IgD-negative memory B cell (primary cell): ENCODE measurements at regions not wholly inside any gene's neighbourhood (a gene's known extent, or its start where the extent isn't known, plus 50 kb on each side); places are given as distances from the start of the nearest gene placed in this dataset.
"Not testable (repeated sequence)": the region's sequence is repeated elsewhere in the genome, so short reads cannot be mapped to it uniquely, and the experiment has no call there.

ENCODE experiments used
- H3K27ac Mint-ChIP-seq, 3 donors: one replicate each; pipeline ENCODE4 v1.8.0; 2020 to 2022; ENCODE audit warnings: mild to moderate bottlenecking in 3 of 3, mixed read lengths in 3 of 3, moderate library complexity in 1 of 3
- H3K27me3 Mint-ChIP-seq: one replicate; pipeline ENCODE4 v1.8.0; 2021; ENCODE audit warnings: mixed read lengths
- H3K36me3 Mint-ChIP-seq: one replicate; pipeline ENCODE4 v1.8.0; 2020; ENCODE audit warnings: mild to moderate bottlenecking, mixed read lengths
- H3K4me1 Mint-ChIP-seq, 3 donors: one replicate each; pipeline ENCODE4 v1.8.0; 2020 to 2022; ENCODE audit warnings: mixed read lengths in 3 of 3, mild to moderate bottlenecking in 1 of 3
- H3K4me3 Mint-ChIP-seq, 4 donors: one replicate each; pipeline ENCODE4 v1.8.0; 2020 to 2022; ENCODE audit warnings: mild to moderate bottlenecking in 4 of 4, mixed read lengths in 4 of 4, moderate library complexity in 3 of 4
- H3K9me3 Mint-ChIP-seq, 3 donors: one replicate each; pipeline ENCODE4 v1.8.0; 2020 to 2021; ENCODE audit warnings: mixed read lengths in 3 of 3, mild to moderate bottlenecking in 1 of 3

- no peak overlapping the region for H3K27ac Mint-ChIP-seq
- peaks cover 1% of the 10 kb centered on the region for H3K27me3 Mint-ChIP-seq
- H3K4me3 Mint-ChIP-seq: no peak overlapping the region
- peaks cover 0 to 8% (median 5%) of the 10 kb centered on the region in 3 donors for H3K9me3 Mint-ChIP-seq
- H3K4me1 Mint-ChIP-seq: no peaks in the 10 kb centered on the region
- peaks cover 1% of the 10 kb centered on the region for H3K36me3 Mint-ChIP-seq
Measured at GRCh38 chr1:170789063-170789462, 125.1 kb downstream of the PRRX1 start.

DNA sequence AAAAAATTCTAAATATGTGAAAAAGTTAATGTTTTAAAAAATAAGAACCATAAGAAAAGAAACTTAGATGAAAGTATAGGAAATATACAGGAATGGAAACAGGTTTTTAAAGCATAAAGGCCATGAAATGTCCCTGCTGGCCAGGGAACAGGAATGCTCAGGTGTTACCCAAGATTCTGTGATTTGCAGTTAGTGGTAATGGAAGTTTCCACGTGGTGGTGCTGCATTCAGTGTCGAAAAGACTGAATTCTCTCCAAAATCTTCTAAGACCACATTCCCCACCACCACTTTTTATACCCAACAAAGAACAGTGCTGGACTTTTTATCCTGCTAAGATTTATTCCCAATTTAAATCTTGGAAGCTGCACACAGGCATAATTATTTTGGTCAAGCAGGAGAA lies 126.2 kb downstream of the PRRX1 start:
- Mint-ChIP-seq H3K27ac (no peak overlapping the region), H3K4me3 (no peak overlapping the region), H3K4me1 (no peaks in the 10 kb centered on the region), H3K9me3 (peaks cover 0 to 7% (median 5%) of the 10 kb centered on the region in 3 donors), H3K27me3 (peaks cover 1% of the 10 kb centered on the region), H3K36me3 (peaks cover 1% of the 10 kb centered on the region)

GRCh38 chr1:170790651-170791071 lies 126.7 kb downstream of the PRRX1 start:
- Mint-ChIP-seq H3K27me3 (peaks cover 1% of the 10 kb centered on the region), H3K27ac (no peak overlapping the region), H3K36me3 (peaks cover 1% of the 10 kb centered on the region), H3K4me3 (no peak overlapping the region), H3K9me3 (peaks cover 0 to 7% (median 5%) of the 10 kb centered on the region in 3 donors), H3K4me1 (no peaks in the 10 kb centered on the region)

DNA sequence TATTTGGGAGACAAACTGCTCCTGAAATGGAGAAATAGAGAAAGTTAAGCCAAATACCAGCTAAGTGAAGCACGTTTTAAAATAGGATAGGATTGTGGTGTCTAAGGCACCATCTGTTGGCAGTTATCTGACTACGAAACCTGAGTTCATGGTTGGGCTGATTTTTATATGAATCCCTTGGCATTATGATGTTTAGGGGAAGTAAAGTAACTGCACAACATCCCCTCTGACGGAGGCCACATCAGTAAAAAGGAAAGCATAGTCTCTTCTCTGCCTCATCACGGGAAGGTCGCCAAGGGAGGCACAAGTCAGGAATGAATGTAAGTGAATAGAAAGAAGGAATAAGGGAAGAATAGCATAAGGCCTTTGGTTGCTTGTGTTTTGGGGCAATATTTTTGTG lies 128.0 kb downstream of the PRRX1 start:
- Mint-ChIP-seq H3K36me3 (no peaks in the 10 kb centered on the region), H3K9me3 (peaks cover 0 to 2% (median under 1%) of the 10 kb centered on the region in 3 donors), H3K4me3 (no peak overlapping the region), H3K27me3 (peaks cover 1% of the 10 kb centered on the region), H3K4me1 (no peaks in the 10 kb centered on the region), H3K27ac (no peak overlapping the region)

- no peaks in the 10 kb centered on the region for H3K27me3 Mint-ChIP-seq
- no peaks in the 10 kb centered on the region for H3K4me1 Mint-ChIP-seq
- peaks cover 0 to 2% (median 0%) of the 10 kb centered on the region in 3 donors for H3K9me3 Mint-ChIP-seq
- H3K27ac Mint-ChIP-seq: no peak overlapping the region
- H3K36me3 Mint-ChIP-seq: no peaks in the 10 kb centered on the region
- no peak overlapping the region for H3K4me3 Mint-ChIP-seq
Measured at GRCh38 chr1:170800265-170800664, 135.1 kb upstream of the MROH9 start.

DNA sequence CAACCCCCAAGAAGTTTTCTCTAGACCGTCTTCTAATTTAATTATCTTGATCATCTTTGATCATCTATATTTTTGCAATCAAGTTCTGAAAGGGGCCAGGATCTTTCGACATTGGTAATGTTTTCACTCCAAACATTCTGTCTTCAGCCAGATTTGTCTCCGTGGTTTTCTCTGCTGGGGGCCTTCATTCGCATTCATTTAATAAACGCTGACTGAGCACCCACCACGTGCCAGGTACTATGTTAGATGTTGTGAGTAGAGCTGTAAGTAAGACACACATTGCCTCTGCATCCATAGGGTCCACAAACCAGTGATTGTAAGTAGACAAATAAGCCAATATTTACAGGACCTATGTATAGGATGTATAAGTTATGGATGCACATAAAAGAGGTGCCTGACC lies 134.5 kb upstream of the MROH9 start:
- no peaks in the 10 kb centered on the region for H3K36me3 Mint-ChIP-seq
- no peaks in the 10 kb centered on the region for H3K4me1 Mint-ChIP-seq
- no peak overlapping the region for H3K4me3 Mint-ChIP-seq
- H3K27ac Mint-ChIP-seq: no peak overlapping the region
- no peaks in the 10 kb centered on the region for H3K27me3 Mint-ChIP-seq
- H3K9me3 Mint-ChIP-seq: peaks cover 0 to 2% (median 0%) of the 10 kb centered on the region in 3 donors

DNA sequence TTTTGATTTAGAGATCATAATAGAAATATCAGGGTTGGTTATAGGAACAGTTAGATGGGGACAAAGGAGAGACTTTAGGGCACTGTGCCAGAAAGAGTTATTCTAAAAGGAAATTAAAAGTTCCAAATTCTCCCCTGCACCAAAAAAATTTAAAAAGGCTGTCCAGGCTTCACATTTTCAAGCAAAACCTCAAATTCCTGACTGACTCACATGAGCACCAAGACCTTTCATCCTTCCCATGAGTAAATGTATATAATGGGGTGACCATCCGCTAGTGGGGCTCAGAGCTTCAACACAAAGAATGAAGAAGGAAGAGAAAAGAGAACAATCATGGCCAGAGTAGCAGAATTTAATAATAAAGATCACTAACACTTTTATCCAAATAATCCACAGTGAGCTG lies 131.6 kb upstream of the MROH9 start:
- Mint-ChIP-seq H3K36me3 (no peaks in the 10 kb centered on the region), H3K27me3 (peaks cover 2% of the 10 kb centered on the region), H3K27ac (no peak overlapping the region), H3K4me3 (no peak overlapping the region), H3K4me1 (no peaks in the 10 kb centered on the region), H3K9me3 (peaks cover 0 to 2% (median 0%) of the 10 kb centered on the region in 3 donors)

GRCh38 chr1:170804419-170804818 lies 130.9 kb upstream of the MROH9 start:
- H3K9me3 Mint-ChIP-seq: peaks cover 0 to 2% (median 0%) of the 10 kb centered on the region in 3 donors
- H3K4me1 Mint-ChIP-seq: no peaks in the 10 kb centered on the region
- no peak overlapping the region for H3K4me3 Mint-ChIP-seq
- H3K36me3 Mint-ChIP-seq: no peaks in the 10 kb centered on the region
- H3K27ac Mint-ChIP-seq: no peak overlapping the region
- H3K27me3 Mint-ChIP-seq: peaks cover 5% of the 10 kb centered on the region

GRCh38 chr1:170804879-170805278 lies 130.5 kb upstream of the MROH9 start:
- H3K27ac Mint-ChIP-seq: no peak overlapping the region

GRCh38 chr1:170806961-170807360 lies 128.4 kb upstream of the MROH9 start:
- Mint-ChIP-seq H3K9me3 (peaks cover 0 to 1% (median 0%) of the 10 kb centered on the region in 3 donors), H3K27ac (no peak overlapping the region), H3K36me3 (no peaks in the 10 kb centered on the region), H3K4me1 (no peaks in the 10 kb centered on the region), H3K27me3 (peaks cover 5% of the 10 kb centered on the region), H3K4me3 (no peak overlapping the region)

More at GRCh38 chr1:170804879-170805278, 130.5 kb upstream of the MROH9 start:
- H3K4me3 Mint-ChIP-seq: no peak overlapping the region
- H3K9me3 Mint-ChIP-seq: peaks cover 0 to 2% (median 0%) of the 10 kb centered on the region in 3 donors
- no peaks in the 10 kb centered on the region for H3K36me3 Mint-ChIP-seq
- peaks cover 5% of the 10 kb centered on the region for H3K27me3 Mint-ChIP-seq
- H3K4me1 Mint-ChIP-seq: no peaks in the 10 kb centered on the region

DNA sequence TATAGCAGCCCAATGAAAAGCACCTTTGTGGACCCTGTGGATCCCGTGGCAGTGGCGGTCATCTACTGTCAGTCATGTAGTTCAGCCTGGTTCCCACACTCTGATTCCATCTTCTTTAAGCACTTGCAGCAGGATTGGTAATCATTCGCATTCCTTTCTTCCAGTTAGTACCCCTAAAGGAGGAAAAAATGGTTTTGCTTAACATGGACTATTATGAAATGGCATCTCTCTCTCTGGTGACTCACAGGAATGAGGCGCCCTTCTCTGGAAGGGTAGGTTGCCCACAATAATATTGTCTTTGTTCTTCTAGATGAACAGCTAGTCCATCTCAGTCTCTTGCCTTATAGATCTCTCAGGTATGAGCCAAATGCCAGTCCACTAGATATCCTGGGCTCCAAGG lies 127.9 kb upstream of the MROH9 start:
- H3K36me3 Mint-ChIP-seq: no peaks in the 10 kb centered on the region

GRCh38 chr1:170808216-170808885 lies 127.0 kb upstream of the MROH9 start:
- H3K9me3 Mint-ChIP-seq: peaks cover 0 to 3% (median 1%) of the 10 kb centered on the region in 3 donors
- H3K27ac Mint-ChIP-seq: no peak overlapping the region
- H3K4me3 Mint-ChIP-seq: no peak overlapping the region
- H3K27me3 Mint-ChIP-seq: peaks cover 6% of the 10 kb centered on the region
- no peaks in the 10 kb centered on the region for H3K36me3 Mint-ChIP-seq
- H3K4me1 Mint-ChIP-seq: no peaks in the 10 kb centered on the region

More for the DNA sequence above, 127.9 kb upstream of the MROH9 start:
- Mint-ChIP-seq H3K9me3 (peaks cover 0 to 3% (median 0%) of the 10 kb centered on the region in 3 donors), H3K27me3 (peaks cover 5% of the 10 kb centered on the region), H3K4me3 (no peak overlapping the region), H3K4me1 (no peaks in the 10 kb centered on the region), H3K27ac (no peak overlapping the region)

DNA sequence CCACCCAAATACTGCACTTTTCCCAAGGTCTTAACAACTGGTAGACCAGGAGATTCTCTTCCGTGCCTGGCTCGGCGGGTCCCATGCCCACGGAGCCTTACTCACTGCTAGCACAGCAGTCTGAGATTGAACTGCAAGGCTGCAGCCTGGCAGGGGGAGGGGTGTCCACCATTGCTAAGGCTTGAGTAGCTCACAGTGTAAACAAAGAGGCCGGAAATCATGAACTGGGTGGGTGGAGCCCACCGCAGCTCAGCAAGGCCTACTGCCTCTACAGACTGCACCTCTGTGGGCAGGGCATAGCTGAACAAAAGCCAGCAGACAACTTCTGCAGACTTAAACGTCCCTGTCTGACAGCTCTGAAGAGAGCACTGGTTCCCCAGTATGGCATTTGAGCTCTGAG lies 124.3 kb upstream of the MROH9 start:
- not testable (repeated sequence) for H3K27ac Mint-ChIP-seq, H3K27me3 Mint-ChIP-seq, H3K9me3 Mint-ChIP-seq, H3K4me1 Mint-ChIP-seq, H3K36me3 Mint-ChIP-seq, H3K4me3 Mint-ChIP-seq

DNA sequence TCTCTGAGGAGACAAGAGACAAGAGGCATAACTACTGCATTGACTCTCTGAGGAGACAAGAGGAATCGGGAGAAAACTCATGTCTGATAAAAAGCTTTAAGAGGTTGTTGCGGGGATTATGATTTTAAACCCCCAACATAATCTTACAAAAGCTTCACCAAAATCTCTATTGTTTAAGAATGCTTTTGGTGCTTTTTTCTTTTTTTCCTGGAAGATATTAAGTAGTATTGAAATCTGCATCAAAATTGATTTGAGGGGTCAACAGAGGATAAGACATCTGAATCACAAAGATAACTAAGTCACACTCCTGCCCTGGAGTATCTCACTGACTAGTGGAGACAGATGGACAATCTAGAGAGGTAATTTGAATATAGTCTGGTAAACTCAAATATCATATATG lies 115.6 kb upstream of the MROH9 start:
- Mint-ChIP-seq H3K9me3 (peaks cover 0 to 2% (median 0%) of the 10 kb centered on the region in 3 donors), H3K27me3 (no peaks in the 10 kb centered on the region), H3K27ac (no peak overlapping the region), H3K36me3 (no peaks in the 10 kb centered on the region), H3K4me1 (no peaks in the 10 kb centered on the region), H3K4me3 (no peak overlapping the region)

DNA sequence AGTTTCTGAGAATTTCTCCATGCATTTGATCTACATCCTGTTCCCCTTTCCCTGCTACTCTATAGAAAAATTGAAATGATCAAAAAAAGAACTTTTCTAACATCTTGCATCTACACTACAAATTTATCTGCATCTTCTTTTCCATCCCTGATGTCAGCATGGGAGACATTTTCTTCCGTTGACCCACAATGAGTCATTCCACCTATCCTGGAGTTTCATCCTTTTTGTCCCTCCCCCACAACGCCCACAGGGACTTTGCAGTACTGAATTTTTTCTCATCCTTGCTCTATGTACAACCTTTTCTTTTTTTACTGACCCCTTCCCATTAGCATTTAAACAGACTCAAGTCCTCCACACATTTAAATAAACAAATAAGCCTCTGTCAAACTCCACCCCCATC lies 112.2 kb upstream of the MROH9 start:
- Mint-ChIP-seq H3K9me3 (peaks cover 0 to 2% (median 0%) of the 10 kb centered on the region in 3 donors), H3K4me3 (no peak overlapping the region), H3K27ac (no peak overlapping the region), H3K4me1 (peaks cover 0 to 1% (median 0%) of the 10 kb centered on the region in 3 donors), H3K27me3 (no peaks in the 10 kb centered on the region), H3K36me3 (no peaks in the 10 kb centered on the region)

DNA sequence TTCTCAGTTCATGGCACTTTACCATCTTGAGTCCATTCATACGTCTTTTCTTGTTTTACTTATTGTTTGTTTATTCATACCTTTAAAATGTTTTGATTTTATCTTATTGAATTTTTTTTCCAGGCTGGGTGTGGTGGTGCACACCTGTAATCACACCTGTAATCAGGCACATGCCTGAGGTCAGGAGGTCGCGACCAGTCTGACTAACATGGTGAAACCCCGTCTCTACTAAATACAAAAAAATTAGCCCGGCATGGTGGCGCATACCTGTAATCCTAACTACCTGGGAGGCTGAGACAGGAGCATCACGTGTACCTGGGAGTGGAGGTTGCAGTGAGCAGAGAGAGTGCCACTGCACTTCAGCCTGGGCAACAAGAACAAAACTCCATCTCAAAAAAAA lies 104.1 kb upstream of the MROH9 start:
- no peaks in the 10 kb centered on the region for H3K36me3 Mint-ChIP-seq
- H3K4me1 Mint-ChIP-seq: no peaks in the 10 kb centered on the region
- H3K9me3 Mint-ChIP-seq: peaks cover 4 to 8% (median 5%) of the 10 kb centered on the region in 3 donors
- no peak overlapping the region for H3K27ac Mint-ChIP-seq
- no peak overlapping the region for H3K4me3 Mint-ChIP-seq
- H3K27me3 Mint-ChIP-seq: no peaks in the 10 kb centered on the region
